GM06990 (cell line): ENCODE measurements at regions not wholly inside any gene's neighbourhood (a gene's known extent, or its start where the extent isn't known, plus 50 kb on each side); places are given as distances from the start of the nearest gene placed in this dataset.

ENCODE experiments used
- DNase-seq: peaks from one replicate; pipeline ENCODE4 v3.0.0-alpha.2; 2011; ENCODE audit not compliant: insufficient read length; ENCODE audit errors: extremely low read depth
- H3K27me3 ChIP-seq: replicated peaks from 2 replicates; pipeline ENCODE4 v1.6.0; 2011; ENCODE audit warnings: low read length; ENCODE audit not compliant: control insufficient read depth, insufficient read depth
- H3K36me3 ChIP-seq: 2 replicates; pipeline ENCODE4 v1.5.1; 2011; ENCODE audit warnings: low read length; ENCODE audit not compliant: control insufficient read depth, insufficient read depth
- H3K4me3 ChIP-seq: replicated peaks from 2 replicates; pipeline ENCODE4 v1.5.1; 2011; ENCODE audit warnings: low read depth, mild to moderate bottlenecking, control low read depth, low read length
- CTCF ChIP-seq: IDR thresholded peaks from 2 replicates; pipeline ENCODE4 v1.5.1; 2011; ENCODE audit warnings: low read length, control low read depth, mild to moderate bottlenecking, inconsistent platforms; ENCODE audit not compliant: insufficient read depth, poor library complexity, severe bottlenecking

- Histone ChIP-seq H3K36me3 (no peaks in the 10 kb centered on the region), H3K4me3 (no peak overlapping the region), H3K27me3 (no peaks in the 10 kb centered on the region)
- no peak for TF ChIP-seq CTCF
- no peak for DNase-seq
Observed at GRCh38 chr2:145025382-145025781, 505.5 kb upstream of the ZEB2 start.

GRCh38 chr2:145023334-145023934 is 503.5 kb upstream of the ZEB2 start:
- no peak for TF ChIP-seq CTCF
- Histone ChIP-seq H3K36me3 (no peaks in the 10 kb centered on the region), H3K27me3 (no peaks in the 10 kb centered on the region), H3K4me3 (no peak overlapping the region)
- DNase-seq, result no peak

GRCh38 chr2:145022666-145023333 is 502.9 kb upstream of the ZEB2 start:
- no peak for DNase-seq
- H3K36me3 ChIP-seq, result no peaks in the 10 kb centered on the region
- no peak overlapping the region for H3K4me3 ChIP-seq

GRCh38 chr2:145021962-145022665 is 502.2 kb upstream of the ZEB2 start:
- no peak for TF ChIP-seq CTCF
- Histone ChIP-seq H3K36me3 (no peaks in the 10 kb centered on the region), H3K27me3 (no peaks in the 10 kb centered on the region), H3K4me3 (no peak overlapping the region)
- no peak for DNase-seq

More at GRCh38 chr2:145022666-145023333, 502.9 kb upstream of the ZEB2 start:
- TF ChIP-seq CTCF, result no peak
- H3K27me3 ChIP-seq, result no peaks in the 10 kb centered on the region

- Histone ChIP-seq H3K4me3 (no peak overlapping the region), H3K36me3 (no peaks in the 10 kb centered on the region), H3K27me3 (no peaks in the 10 kb centered on the region)
- DNase-seq, result no peak
- TF ChIP-seq CTCF, result no peak
Observed at GRCh38 chr2:145020694-145021093, 500.8 kb upstream of the ZEB2 start.
